ENCODE measurements at regions not wholly inside any gene's neighbourhood (a gene's known extent, or its start where the extent isn't known, plus 50 kb on each side); places are given as distances from the start of the nearest gene placed in this dataset.

- no peak overlapping the region for H3K4me3 ChIP-seq (ENCODE audit: low read depth in 2 of 2, low read length in 1 of 2)
- H3K9ac ChIP-seq = no peak overlapping the region
- H3K9me2 ChIP-seq = no peaks in the 10 kb centered on the region
- no peaks in the 10 kb centered on the region for H3K9me3 ChIP-seq
- H3K27ac ChIP-seq (ENCODE audit: low read depth in 2 of 2, low read length in 1 of 2) = no peak overlapping the region
- H4K20me1 ChIP-seq (ENCODE audit: insufficient read depth) = no peaks in the 10 kb centered on the region
- DNase-seq = no peak
- ChIA-PET POLR2A (no interaction called here), CTCF (no interaction called here)
- H2AFZ ChIP-seq (ENCODE audit: low read depth) = no peak overlapping the region
- H3K79me2 ChIP-seq (ENCODE audit: insufficient read depth) = no peaks in the 10 kb centered on the region
- no peaks in the 10 kb centered on the region for H3K27me3 ChIP-seq (ENCODE audit: insufficient read depth)
- TF ChIP-seq FOXJ3 (CRISPR knock-in tag; IDR thresholded peaks at IDR 0.05) (no peak), RAD21 (IDR thresholded peaks at IDR 0.05; ENCODE audit: low read length) (no peak), RXRA (IDR thresholded peaks at IDR 0.05; ENCODE audit: borderline replicate concordance, low read depth) (no peak), CHD2 (IDR thresholded peaks at IDR 0.05; ENCODE audit: low read length, partially characterized antibody) (no peak), MAX (IDR thresholded peaks at IDR 0.05; ENCODE audit: low read depth) (no peak)
- H3K4me1 ChIP-seq (ENCODE audit: control insufficient read depth in 1 of 2, insufficient read depth in 2 of 2, low read depth in 1 of 2, low read length in 1 of 2) = no peaks in the 10 kb centered on the region
- WGBS (ENCODE audit: low lambda C conversion rate) = 9% methylated on average over 5 of the region's 5 CpGs
- H3K4me2 ChIP-seq = no peak overlapping the region
- no peaks in the 10 kb centered on the region for H3K36me3 ChIP-seq (replicated peaks in 1 of 2; ENCODE audit: control insufficient read depth in 1 of 2, insufficient read depth in 2 of 2, low read length in 1 of 2)
- H3F3A ChIP-seq (replicated peaks; ENCODE audit: insufficient read depth) = no peaks in the 10 kb centered on the region
Measured at GRCh38 chr5:28249771-28250415, 1211.5 kb upstream of the CDH9 start.

GRCh38 chr5:28234356-28234968, 1196.1 kb upstream of the CDH9 start:
- WGBS (ENCODE audit: low lambda C conversion rate) = 0% methylated on average over 1 of the region's 1 CpG
- no peak overlapping the region for H3K4me2 ChIP-seq
- no peaks in the 10 kb centered on the region for H3K4me1 ChIP-seq (ENCODE audit: control insufficient read depth in 1 of 2, insufficient read depth in 2 of 2, low read depth in 1 of 2, low read length in 1 of 2)
- H3K4me3 ChIP-seq (ENCODE audit: low read depth in 2 of 2, low read length in 1 of 2) = no peak overlapping the region
- H3K79me2 ChIP-seq (ENCODE audit: insufficient read depth) = no peaks in the 10 kb centered on the region
- TF ChIP-seq MEF2A (IDR thresholded peaks at IDR 0.05; ENCODE audit: borderline replicate concordance, low read depth) = no peak
- no peak for TF ChIP-seq MXI1 (IDR thresholded peaks at IDR 0.05; ENCODE audit: low read depth, low read length)
- TF ChIP-seq SIN3A (IDR thresholded peaks at IDR 0.05; ENCODE audit: borderline replicate concordance, low read depth, low read length) = no peak
- TF ChIP-seq CHD2 (IDR thresholded peaks at IDR 0.05; ENCODE audit: low read length, partially characterized antibody) = no peak
- no peak for TF ChIP-seq RFX5 (IDR thresholded peaks at IDR 0.05; ENCODE audit: low read length)
- TF ChIP-seq GATA2 (CRISPR knock-in tag; IDR thresholded peaks at IDR 0.05) = no peak
- no peak for TF ChIP-seq PBX3 (IDR thresholded peaks at IDR 0.05)
- no peak for TF ChIP-seq RXRA (IDR thresholded peaks at IDR 0.05; ENCODE audit: borderline replicate concordance, low read depth)
- no peak for TF ChIP-seq EZH2phosphoT487 (IDR thresholded peaks at IDR 0.05; ENCODE audit: borderline replicate concordance, low read depth)
- TF ChIP-seq ELF1 (IDR thresholded peaks at IDR 0.05) = no peak
- no peak for TF ChIP-seq TEAD4 (IDR thresholded peaks at IDR 0.05; ENCODE audit: borderline replicate concordance, insufficient read depth)
- TF ChIP-seq FOXJ3 (CRISPR knock-in tag; IDR thresholded peaks at IDR 0.05) = no peak
- TF ChIP-seq RAD21 (IDR thresholded peaks at IDR 0.05; ENCODE audit: low read length) = no peak
- no peak for TF ChIP-seq NRF1 (IDR thresholded peaks at IDR 0.05; ENCODE audit: low read depth, low read length)
- TF ChIP-seq TAF1 (IDR thresholded peaks at IDR 0.05; ENCODE audit: borderline replicate concordance, low read depth, low read length) = no peak
- TF ChIP-seq JUND (IDR thresholded peaks at IDR 0.05) = no peak
- TF ChIP-seq MAX (IDR thresholded peaks at IDR 0.05; ENCODE audit: low read depth) = no peak
- no peak for TF ChIP-seq NFIC (IDR thresholded peaks at IDR 0.05; ENCODE audit: borderline replicate concordance)
- no peaks in the 10 kb centered on the region for H3K27me3 ChIP-seq (ENCODE audit: insufficient read depth)
- no peak overlapping the region for H2AFZ ChIP-seq (ENCODE audit: low read depth)
- no peaks in the 10 kb centered on the region for H3K9me3 ChIP-seq
- no peaks in the 10 kb centered on the region for H3F3A ChIP-seq (replicated peaks; ENCODE audit: insufficient read depth)
- H3K9ac ChIP-seq = no peak overlapping the region
- POLR2A ChIA-PET = no interaction called here
- H3K36me3 ChIP-seq (replicated peaks in 1 of 2; ENCODE audit: control insufficient read depth in 1 of 2, insufficient read depth in 2 of 2, low read length in 1 of 2) = no peaks in the 10 kb centered on the region
- no peak for DNase-seq
- no peaks in the 10 kb centered on the region for H4K20me1 ChIP-seq (ENCODE audit: insufficient read depth)
- no peak overlapping the region for H3K27ac ChIP-seq (ENCODE audit: low read depth in 2 of 2, low read length in 1 of 2)
- CTCF ChIA-PET = no interaction called here
- H3K9me2 ChIP-seq = no peaks in the 10 kb centered on the region

Measured in SK-N-SH (cell line).